ENCODE measurements at regions not wholly inside any gene's neighbourhood (a gene's known extent, or its start where the extent isn't known, plus 50 kb on each side); places are given as distances from the start of the nearest gene placed in this dataset.

DNA sequence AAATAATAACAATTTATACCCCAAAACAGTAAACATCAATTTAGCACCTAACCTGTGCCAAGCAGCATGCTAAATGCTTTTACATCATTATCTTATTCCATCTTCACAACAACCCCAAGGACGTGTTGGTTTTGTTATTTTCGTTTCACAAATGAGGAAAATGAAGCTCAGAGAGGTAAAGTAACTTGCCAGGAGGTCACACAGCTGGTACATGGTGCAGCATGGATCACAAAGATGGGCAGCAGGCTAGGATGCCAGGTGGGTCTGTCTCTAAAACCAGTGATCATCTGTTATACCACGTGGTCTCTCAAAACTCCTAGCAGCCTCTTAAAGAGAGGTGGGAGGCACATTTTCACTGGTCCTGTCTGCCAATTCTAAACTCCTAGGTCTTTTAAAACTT, 323.6 kb upstream of the F9 start:
- no peak for DNase-seq
- H3K27ac ChIP-seq: no peak overlapping the region
- no peak overlapping the region for H3K4me3 ChIP-seq
- H3F3A ChIP-seq (ENCODE audit: insufficient read depth): no peaks in the 10 kb centered on the region
- H2AFZ ChIP-seq: no peak overlapping the region
- no peaks in the 10 kb centered on the region for H3K9me3 ChIP-seq (ENCODE audit: low read depth)
- TF ChIP-seq EZH2 (IDR thresholded peaks at IDR 0.05; ENCODE audit: insufficient read depth, poor library complexity, severe bottlenecking): no peak
- TF ChIP-seq EZH2phosphoT487 (IDR thresholded peaks at IDR 0.05; ENCODE audit: insufficient read depth, low read depth): no peak
- 81% methylated on average over 2 to 3 of the region's 3 CpGs for WGBS, 2 experiments (ENCODE audit: low coverage in 1 of 2, low lambda C conversion rate in 2 of 2, missing lambda C conversion rate in 2 of 2)
- no peaks in the 10 kb centered on the region for H3K36me3 ChIP-seq (ENCODE audit: low read depth)
- H4K20me1 ChIP-seq (ENCODE audit: insufficient read depth): no peaks in the 10 kb centered on the region
- no peaks in the 10 kb centered on the region for H3K9me2 ChIP-seq (ENCODE audit: insufficient read depth)
- H3K9ac ChIP-seq: no peak overlapping the region
- H3K79me2 ChIP-seq (ENCODE audit: insufficient read depth): no peaks in the 10 kb centered on the region
- H3K27me3 ChIP-seq (replicated peaks; ENCODE audit: insufficient read depth): 0 out of 2 replicates have a peak, but pooled peaks cover 4% of the 10 kb centered on the region
- in situ Hi-C loops (cut with MboI): no loop called here
- no peaks in the 10 kb centered on the region for H3K4me1 ChIP-seq (ENCODE audit: insufficient read depth)
- no peak overlapping the region for H3K4me2 ChIP-seq (ENCODE audit: unreplicated experiment)

DNA sequence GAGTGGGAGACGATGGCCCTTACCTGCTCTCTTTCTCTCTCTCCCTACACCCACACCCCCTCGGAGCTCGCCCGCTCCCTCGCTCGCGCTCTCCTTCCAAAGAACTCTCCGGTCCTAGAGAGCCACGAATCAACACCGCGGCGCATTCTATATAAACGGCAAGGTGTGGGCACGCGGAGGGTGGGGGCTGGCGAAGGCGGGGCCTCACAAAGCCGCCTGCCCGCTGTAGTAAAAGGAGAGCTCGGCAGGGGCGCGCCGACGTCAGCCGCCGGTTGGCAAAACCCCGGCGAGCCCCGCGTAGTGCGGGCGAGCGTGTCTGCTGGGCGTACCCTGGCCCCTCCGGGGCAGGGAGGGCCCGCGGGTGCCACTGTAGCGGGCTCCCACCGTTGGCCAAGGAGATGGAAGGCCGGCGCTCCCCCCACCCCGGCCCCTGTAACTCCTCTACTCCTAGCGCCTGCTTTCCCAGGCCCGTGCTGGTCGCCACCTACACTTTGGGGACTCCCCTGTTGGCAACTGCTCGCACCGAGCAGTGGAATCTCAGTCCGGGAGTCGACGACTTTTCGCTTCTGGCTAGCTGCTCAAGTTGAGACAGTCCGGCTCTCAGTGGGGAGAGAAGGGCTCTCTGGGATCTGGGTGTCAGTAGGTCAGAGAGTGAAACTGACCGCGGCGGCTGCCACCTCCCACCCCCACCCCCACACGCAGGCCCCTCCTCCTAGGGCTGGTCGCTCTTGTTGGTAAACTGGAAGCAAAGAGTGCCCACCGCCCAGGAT, 325.5 kb upstream of the F9 start:
- Histone ChIP-seq H2AFZ (peak overlapping the region; percentile 90), H3K4me1 (ENCODE audit: insufficient read depth) (no peaks in the 10 kb centered on the region), H3K79me2 (ENCODE audit: insufficient read depth) (no peaks in the 10 kb centered on the region), H3K9me3 (ENCODE audit: low read depth) (no peaks in the 10 kb centered on the region), H3K4me3 (peak overlapping the region; percentile 76), H4K20me1 (ENCODE audit: insufficient read depth) (no peaks in the 10 kb centered on the region), H3K4me2 (ENCODE audit: unreplicated experiment) (peak overlapping the region; percentile 88), H3F3A (ENCODE audit: insufficient read depth) (0 out of 2 replicates have a peak, but pooled peaks cover 6% of the 10 kb centered on the region), H3K36me3 (ENCODE audit: low read depth) (no peaks in the 10 kb centered on the region), H3K9me2 (ENCODE audit: insufficient read depth) (no peaks in the 10 kb centered on the region), H3K27me3 (replicated peaks; ENCODE audit: insufficient read depth) (0 out of 2 replicates have a peak, but pooled peaks cover 4% of the 10 kb centered on the region), H3K27ac (no peak overlapping the region), H3K9ac (peak overlapping the region; percentile 73)
- in situ Hi-C loops (cut with MboI): no loop called here
- DNase-seq: peak; percentile 63
- WGBS, 2 experiments (ENCODE audit: low coverage in 1 of 2, low lambda C conversion rate in 2 of 2, missing lambda C conversion rate in 2 of 2): 0 to 3% methylated on average over 18 to 51 of the region's 58 CpGs
- no peak for TF ChIP-seq EZH2phosphoT487 (IDR thresholded peaks at IDR 0.05; ENCODE audit: insufficient read depth, low read depth)
- no peak for TF ChIP-seq EZH2 (IDR thresholded peaks at IDR 0.05; ENCODE audit: insufficient read depth, poor library complexity, severe bottlenecking)

DNA sequence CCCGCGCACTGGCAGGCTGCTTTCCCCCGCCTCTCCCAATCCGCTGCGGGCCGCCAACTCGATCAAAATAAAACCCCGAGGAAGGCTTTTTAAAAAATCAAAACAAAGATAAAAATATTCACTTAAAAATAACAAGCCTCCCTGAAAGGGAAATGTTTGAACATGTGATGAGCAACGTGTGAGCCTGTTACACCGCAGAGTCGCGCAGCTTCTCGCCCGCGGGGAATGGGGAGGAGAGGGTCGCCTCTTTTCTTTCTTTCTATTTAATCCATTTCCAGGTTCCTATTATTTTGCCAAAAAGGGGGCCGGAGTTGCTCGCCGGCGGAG, 326.0 kb upstream of the F9 start:
- Histone ChIP-seq H3K79me2 (ENCODE audit: insufficient read depth) (no peaks in the 10 kb centered on the region), H3K9me3 (ENCODE audit: low read depth) (no peaks in the 10 kb centered on the region), H3K9me2 (ENCODE audit: insufficient read depth) (no peaks in the 10 kb centered on the region), H3K4me3 (peak overlapping the region; percentile 76), H3K27me3 (replicated peaks; ENCODE audit: insufficient read depth) (0 out of 2 replicates have a peak, but pooled peaks cover 4% of the 10 kb centered on the region), H3K27ac (no peak overlapping the region), H3K36me3 (ENCODE audit: low read depth) (no peaks in the 10 kb centered on the region), H3K4me2 (ENCODE audit: unreplicated experiment) (peak overlapping the region; percentile 88), H2AFZ (peak overlapping the region; percentile 90), H3K9ac (peak overlapping the region; percentile 73), H3K4me1 (ENCODE audit: insufficient read depth) (no peaks in the 10 kb centered on the region), H4K20me1 (ENCODE audit: insufficient read depth) (no peaks in the 10 kb centered on the region), H3F3A (ENCODE audit: insufficient read depth) (0 out of 2 replicates have a peak, but pooled peaks cover 6% of the 10 kb centered on the region)
- WGBS, 2 experiments (ENCODE audit: low coverage in 1 of 2, low lambda C conversion rate in 2 of 2, missing lambda C conversion rate in 2 of 2): 1% methylated on average over 15 to 20 of the region's 20 CpGs
- in situ Hi-C loops (cut with MboI): no loop called here
- no peak for DNase-seq
- TF ChIP-seq EZH2phosphoT487 (IDR thresholded peaks at IDR 0.05; ENCODE audit: insufficient read depth, low read depth) (no peak), EZH2 (IDR thresholded peaks at IDR 0.05; ENCODE audit: insufficient read depth, poor library complexity, severe bottlenecking) (no peak)

DNA sequence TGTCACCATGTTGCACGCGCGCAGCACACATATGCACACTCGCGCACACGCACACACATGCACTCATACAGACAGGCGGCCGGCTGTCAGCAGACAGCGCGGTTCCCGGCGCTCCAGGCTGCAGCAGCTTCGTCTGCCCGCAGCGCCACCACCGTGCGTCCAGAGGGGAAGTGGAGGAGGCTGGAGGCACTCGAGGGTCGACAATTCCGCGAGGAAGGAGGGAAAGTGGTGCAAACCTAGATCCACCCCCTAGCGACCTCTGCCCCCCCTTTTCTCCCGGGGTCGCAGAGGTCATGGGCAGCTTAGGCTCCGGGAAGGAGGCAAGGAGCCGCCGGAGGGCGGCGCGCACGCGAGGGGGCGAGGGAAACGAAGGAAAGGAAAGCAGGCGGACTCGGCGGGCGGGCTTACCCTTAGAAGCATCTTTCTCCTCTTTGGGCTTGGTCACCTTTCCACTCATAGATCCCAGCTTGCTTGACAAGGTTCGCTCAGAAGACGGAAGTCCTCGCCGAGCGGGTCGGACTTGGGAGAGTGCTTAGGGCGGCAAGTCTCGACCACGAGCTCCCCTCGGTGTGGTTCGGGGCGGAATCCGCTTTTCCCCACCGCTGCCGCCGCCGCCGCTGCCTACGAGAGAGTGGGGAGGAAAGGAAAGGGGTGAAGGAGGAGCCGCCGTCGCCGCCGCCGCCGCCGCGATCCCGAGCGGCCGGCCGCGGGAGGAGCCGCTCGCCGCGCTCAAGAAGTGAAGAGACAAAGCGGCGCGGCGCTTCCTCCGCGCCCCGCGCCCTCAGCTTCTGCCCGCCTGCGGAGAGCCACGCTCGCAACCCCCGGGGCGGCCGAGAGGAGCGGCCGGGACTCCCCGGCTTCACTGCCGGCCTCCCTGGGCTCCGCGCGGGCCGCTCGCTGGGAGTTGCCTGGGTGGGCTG, 326.6 kb upstream of the F9 start:
- peak overlapping the region; percentile 88 for H3K4me2 ChIP-seq (ENCODE audit: unreplicated experiment)
- peak overlapping the region; percentile 76 for H3K4me3 ChIP-seq
- in situ Hi-C loops (cut with MboI): no loop called here
- no peak overlapping the region for H3K27ac ChIP-seq
- H3F3A ChIP-seq (ENCODE audit: insufficient read depth): 0 out of 2 replicates have a peak, but pooled peaks cover 6% of the 10 kb centered on the region
- no peak for TF ChIP-seq EZH2phosphoT487 (IDR thresholded peaks at IDR 0.05; ENCODE audit: insufficient read depth, low read depth)
- H3K9me3 ChIP-seq (ENCODE audit: low read depth): no peaks in the 10 kb centered on the region
- peak; percentile 59 for DNase-seq
- no peaks in the 10 kb centered on the region for H3K36me3 ChIP-seq (ENCODE audit: low read depth)
- no peaks in the 10 kb centered on the region for H3K79me2 ChIP-seq (ENCODE audit: insufficient read depth)
- H4K20me1 ChIP-seq (ENCODE audit: insufficient read depth): no peaks in the 10 kb centered on the region
- 1% methylated on average over 18 to 37 of the region's 99 CpGs for WGBS, 2 experiments (ENCODE audit: low coverage in 1 of 2, low lambda C conversion rate in 2 of 2, missing lambda C conversion rate in 2 of 2)
- no peaks in the 10 kb centered on the region for H3K9me2 ChIP-seq (ENCODE audit: insufficient read depth)
- 0 out of 2 replicates have a peak, but pooled peaks cover 4% of the 10 kb centered on the region for H3K27me3 ChIP-seq (replicated peaks; ENCODE audit: insufficient read depth)
- H2AFZ ChIP-seq: peak overlapping the region; percentile 90
- H3K4me1 ChIP-seq (ENCODE audit: insufficient read depth): no peaks in the 10 kb centered on the region
- peak overlapping the region; percentile 73 for H3K9ac ChIP-seq
